ENCODE measurements at regions not wholly inside any gene's neighbourhood (a gene's known extent, or its start where the extent isn't known, plus 50 kb on each side); places are given as distances from the start of the nearest gene placed in this dataset.

- Histone ChIP-seq H3K9me3 (ENCODE audit: low read length) (no peaks in the 10 kb centered on the region), H3K27me3 (ENCODE audit: control insufficient read depth in 1 of 2, insufficient read depth in 2 of 2, low read length in 2 of 2) (peaks cover 0 to 4% of the 10 kb centered on the region in 2 experiments; a peak in 1 of 5 replicates), H3K4me2 (ENCODE audit: low read depth, low read length) (no peak overlapping the region), H3K4me3 (replicated peaks in 1 of 3; ENCODE audit: insufficient read depth in 1 of 3, low read depth in 2 of 3, low read length in 3 of 3) (no peak overlapping the region), H3K27ac (ENCODE audit: extremely low read length, insufficient read depth, low read length) (no peak overlapping the region), H3K36me3 (replicated peaks in 1 of 2; ENCODE audit: control insufficient read depth in 1 of 2, insufficient read depth in 2 of 2, low read length in 2 of 2) (no peaks in the 10 kb centered on the region), H4K20me1 (ENCODE audit: insufficient read depth, low read length) (no peaks in the 10 kb centered on the region), H3K79me2 (ENCODE audit: insufficient read depth, low read length) (no peaks in the 10 kb centered on the region), H2AFZ (ENCODE audit: low read length) (no peak overlapping the region), H3K9ac (ENCODE audit: insufficient read depth, low read depth, low read length) (no peak overlapping the region), H3K4me1 (ENCODE audit: insufficient read depth, low read length) (no peaks in the 10 kb centered on the region)
- TF ChIP-seq ZBTB43 (CRISPR knock-in tag; conservative IDR thresholded peaks at IDR 0.05) (no peak), PHF21A (CRISPR knock-in tag; IDR thresholded peaks at IDR 0.05) (no peak), ZNF883 (CRISPR knock-in tag; IDR thresholded peaks at IDR 0.05; ENCODE audit: not compliant biosample characterization) (no peak), GRHL1 (CRISPR knock-in tag; conservative IDR thresholded peaks at IDR 0.05) (no peak), CCDC6 (CRISPR knock-in tag; IDR thresholded peaks at IDR 0.05) (no peak)
- in situ Hi-C loops (cut with HindIII; ENCODE audit: extremely low pct_ligation_motif_present, low pct_unique_long_range_greater_than_20kb) (no loop called here), intact Hi-C loops (cut with micrococcal nuclease; ENCODE audit: unreplicated experiment) (no loop called here)
- DNase-seq (ENCODE audit: low spot score) = no peak
- 0% methylated on average over 1 of the region's 1 CpG for WGBS (ENCODE audit: low lambda C conversion rate)
- no peak for ATAC-seq
- ChIA-PET CTCF (ENCODE audit: low intra/inter-chr PET ratio, low total read pairs) (no interaction called here), POLR2A (no interaction called here)
- no TSS peak for BruUV-seq (replicated peaks)
- FAIRE-seq = no peak
These were observed 129.6 kb upstream of the KCTD1 start for GRCh38 chr18:26677957-26678356.

GRCh38 chr18:26667046-26667445 lies 118.7 kb upstream of the KCTD1 start:
- Histone ChIP-seq H3K9me3 (ENCODE audit: low read length) (no peaks in the 10 kb centered on the region), H3K79me2 (ENCODE audit: insufficient read depth, low read length) (no peaks in the 10 kb centered on the region), H3K4me1 (ENCODE audit: insufficient read depth, low read length) (no peaks in the 10 kb centered on the region), H3K9ac (ENCODE audit: insufficient read depth, low read depth, low read length) (no peak overlapping the region), H3K27ac (ENCODE audit: extremely low read length, insufficient read depth, low read length) (no peak overlapping the region), H3K27me3 (ENCODE audit: control insufficient read depth in 1 of 2, insufficient read depth in 2 of 2, low read length in 2 of 2) (no peaks in the 10 kb centered on the region; a peak in 1 of 5 replicates), H3K4me2 (ENCODE audit: low read depth, low read length) (no peak overlapping the region), H3K36me3 (replicated peaks in 1 of 2; ENCODE audit: control insufficient read depth in 1 of 2, insufficient read depth in 2 of 2, low read length in 2 of 2) (no peaks in the 10 kb centered on the region), H4K20me1 (ENCODE audit: insufficient read depth, low read length) (no peaks in the 10 kb centered on the region), H3K4me3 (replicated peaks in 1 of 3; ENCODE audit: insufficient read depth in 1 of 3, low read depth in 2 of 3, low read length in 3 of 3) (no peak overlapping the region), H2AFZ (ENCODE audit: low read length) (no peak overlapping the region)
- no peak for FAIRE-seq
- 0% methylated on average over 2 of the region's 2 CpGs for WGBS (ENCODE audit: low lambda C conversion rate)
- ChIA-PET POLR2A (no interaction called here), CTCF (ENCODE audit: low intra/inter-chr PET ratio, low total read pairs) (no interaction called here)
- ATAC-seq = no peak
- no TSS peak for BruUV-seq (replicated peaks)
- in situ Hi-C loops (cut with HindIII; ENCODE audit: extremely low pct_ligation_motif_present, low pct_unique_long_range_greater_than_20kb) = no loop called here
- intact Hi-C loops (cut with micrococcal nuclease; ENCODE audit: unreplicated experiment) = no loop called here
- no peak for DNase-seq (ENCODE audit: low spot score)
- TF ChIP-seq ZNF34 (CRISPR knock-in tag; IDR thresholded peaks at IDR 0.05; ENCODE audit: borderline replicate concordance) (no peak), ZSCAN22 (CRISPR knock-in tag; IDR thresholded peaks at IDR 0.05) (no peak), ZNF557 (CRISPR knock-in tag; IDR thresholded peaks at IDR 0.05) (no peak), GLI4 (CRISPR knock-in tag; IDR thresholded peaks at IDR 0.05; ENCODE audit: borderline replicate concordance) (no peak), ZNF17 (CRISPR knock-in tag; IDR thresholded peaks at IDR 0.05) (no peak), ZNF775 (CRISPR knock-in tag; IDR thresholded peaks at IDR 0.05; ENCODE audit: borderline replicate concordance) (no peak), HNRNPH1 (optimal IDR thresholded peaks at IDR 0.05; ENCODE audit: low read depth, low read length) (no peak), ZNF616 (CRISPR knock-in tag; IDR thresholded peaks at IDR 0.05; ENCODE audit: low read depth) (no peak), SKI (IDR thresholded peaks at IDR 0.05; ENCODE audit: partially characterized antibody) (no peak), MTA3 (CRISPR knock-in tag; IDR thresholded peaks at IDR 0.05) (no peak)
